HG02642 (cell line): ENCODE measurements at regions not wholly inside any gene's neighbourhood (a gene's known extent, or its start where the extent isn't known, plus 50 kb on each side); places are given as distances from the start of the nearest gene placed in this dataset.
"Not testable (repeated sequence)": the region's sequence is repeated elsewhere in the genome, so short reads cannot be mapped to it uniquely, and the experiment has no call there.

Experiments used
- ATAC-seq: cut with Tn5 transposase; IDR thresholded peaks from one replicate; pipeline ENCODE4 v1.9.1; 2021; ENCODE audit warnings: mild to moderate bottlenecking; ENCODE audit not compliant: unreplicated experiment, poor library complexity

- ATAC-seq, result no peak
These were observed 351.6 kb upstream of the ZFHX3 start for GRCh38 chr16:73399486-73399885.

GRCh38 chr16:73398604-73399003, 350.7 kb upstream of the ZFHX3 start:
- not testable (repeated sequence) for ATAC-seq

GRCh38 chr16:73396556-73396955, 348.6 kb upstream of the ZFHX3 start:
- ATAC-seq, result no peak

GRCh38 chr16:73390936-73391335, 343.0 kb upstream of the ZFHX3 start:
- ATAC-seq, result no peak

- ATAC-seq, result no peak
These were observed 342.6 kb upstream of the ZFHX3 start for GRCh38 chr16:73390491-73390890.

GRCh38 chr16:73389085-73389484, 341.2 kb upstream of the ZFHX3 start:
- ATAC-seq, result no peak

GRCh38 chr16:73387979-73388378, 340.1 kb upstream of the ZFHX3 start:
- no peak for ATAC-seq

GRCh38 chr16:73385696-73386095, 337.8 kb upstream of the ZFHX3 start:
- no peak for ATAC-seq

GRCh38 chr16:73384506-73385089, 336.7 kb upstream of the ZFHX3 start:
- no peak for ATAC-seq

GRCh38 chr16:73383988-73384365, 336.0 kb upstream of the ZFHX3 start:
- no peak for ATAC-seq

GRCh38 chr16:73383195-73383987, 335.5 kb upstream of the ZFHX3 start:
- ATAC-seq, result no peak

GRCh38 chr16:73378471-73378870, 330.5 kb upstream of the ZFHX3 start:
- ATAC-seq, result no peak

- ATAC-seq, result no peak
These were observed 323.8 kb upstream of the ZFHX3 start for GRCh38 chr16:73371584-73372319.

- no peak for ATAC-seq
These were observed 321.9 kb upstream of the ZFHX3 start for GRCh38 chr16:73369851-73370250.

- no peak for ATAC-seq
These were observed 320.8 kb upstream of the ZFHX3 start for GRCh38 chr16:73368715-73369114.

- no peak for ATAC-seq
These were observed 317.2 kb upstream of the ZFHX3 start for GRCh38 chr16:73365016-73365551.

- no peak for ATAC-seq
These were observed 316.5 kb upstream of the ZFHX3 start for GRCh38 chr16:73364413-73364812.

- ATAC-seq, result no peak
These were observed 313.1 kb upstream of the ZFHX3 start for GRCh38 chr16:73361061-73361460.

- no peak for ATAC-seq
These were observed 308.6 kb upstream of the ZFHX3 start for GRCh38 chr16:73356401-73357079.

GRCh38 chr16:73355981-73356380, 308.1 kb upstream of the ZFHX3 start:
- ATAC-seq, result no peak

- no peak for ATAC-seq
These were observed 306.5 kb upstream of the ZFHX3 start for GRCh38 chr16:73354434-73354833.
